ENCODE measurements at regions not wholly inside any gene's neighbourhood (a gene's known extent, or its start where the extent isn't known, plus 50 kb on each side); places are given as distances from the start of the nearest gene placed in this dataset.
A peak's percentile ranks its signal among the peaks of the same experiment; 100 is the strongest.

- ATAC-seq (no peak), DNase-seq (no peak)
- intact Hi-C loops (cut with micrococcal nuclease): no loop called here
These were observed 138.4 kb downstream of the HNMT start for GRCh38 chr2:138102664-138103063.

- ATAC-seq (no peak), DNase-seq (no peak)
- intact Hi-C loops (cut with micrococcal nuclease): no loop called here
These were observed 138.9 kb downstream of the HNMT start for GRCh38 chr2:138103156-138103555.

- intact Hi-C loops (cut with micrococcal nuclease): no loop called here
- no peak for ATAC-seq
- no peak for DNase-seq
These were observed 139.8 kb downstream of the HNMT start for GRCh38 chr2:138104071-138104470.

GRCh38 chr2:138105358-138105757 lies 141.1 kb downstream of the HNMT start:
- ATAC-seq (no peak), DNase-seq (no peak)
- intact Hi-C loops (cut with micrococcal nuclease): no loop called here

- DNase-seq (no peak), ATAC-seq (no peak)
- intact Hi-C loops (cut with micrococcal nuclease): no loop called here
These were observed 142.3 kb downstream of the HNMT start for GRCh38 chr2:138106606-138107005.

- intact Hi-C loops (cut with micrococcal nuclease): no loop called here
- DNase-seq: no peak
- ATAC-seq: no peak
These were observed 143.0 kb downstream of the HNMT start for GRCh38 chr2:138107288-138107687.

GRCh38 chr2:138110453-138111083 lies 146.3 kb downstream of the HNMT start:
- intact Hi-C loops (cut with micrococcal nuclease): no loop called here
- ATAC-seq: no peak
- DNase-seq: no peak

- no peak for ATAC-seq
- no peak for DNase-seq
These were observed 148.3 kb downstream of the HNMT start for GRCh38 chr2:138112536-138112935.

GRCh38 chr2:138113871-138114525 lies 149.7 kb downstream of the HNMT start:
- ATAC-seq: no peak
- intact Hi-C loops (cut with micrococcal nuclease): no loop called here
- no peak for DNase-seq

More at GRCh38 chr2:138112536-138112935, 148.3 kb downstream of the HNMT start:
- intact Hi-C loops (cut with micrococcal nuclease): no loop called here

GRCh38 chr2:138115666-138116065 lies 151.4 kb downstream of the HNMT start:
- DNase-seq (no peak), ATAC-seq (no peak)
- intact Hi-C loops (cut with micrococcal nuclease): no loop called here

GRCh38 chr2:138116456-138116855 lies 152.2 kb downstream of the HNMT start:
- intact Hi-C loops (cut with micrococcal nuclease): no loop called here
- ATAC-seq: no peak
- DNase-seq: no peak

GRCh38 chr2:138121666-138122661 lies 157.7 kb downstream of the HNMT start:
- DNase-seq (no peak), ATAC-seq (no peak)
- intact Hi-C loops (cut with micrococcal nuclease): no loop called here

- DNase-seq: no peak
- ATAC-seq: no peak
- intact Hi-C loops (cut with micrococcal nuclease): no loop called here
These were observed 158.6 kb downstream of the HNMT start for GRCh38 chr2:138122891-138123290.

GRCh38 chr2:138123741-138124140 lies 159.5 kb downstream of the HNMT start:
- ATAC-seq (no peak), DNase-seq (no peak)
- intact Hi-C loops (cut with micrococcal nuclease): no loop called here

- no peak for ATAC-seq
- intact Hi-C loops (cut with micrococcal nuclease): no loop called here
- no peak for DNase-seq
These were observed 160.2 kb downstream of the HNMT start for GRCh38 chr2:138124521-138124920.

- DNase-seq: no peak
- ATAC-seq: no peak
- intact Hi-C loops (cut with micrococcal nuclease): no loop called here
These were observed 161.3 kb downstream of the HNMT start for GRCh38 chr2:138125306-138126288.

GRCh38 chr2:138132108-138132507 lies 167.8 kb downstream of the HNMT start:
- no peak for ATAC-seq
- no peak for DNase-seq
- intact Hi-C loops (cut with micrococcal nuclease): no loop called here

- no peak for ATAC-seq
- intact Hi-C loops (cut with micrococcal nuclease): no loop called here
These were observed 173.7 kb downstream of the HNMT start for GRCh38 chr2:138137949-138138348.

GRCh38 chr2:138147796-138148195 lies 183.5 kb downstream of the HNMT start:
- no peak for DNase-seq
- intact Hi-C loops (cut with micrococcal nuclease): no loop called here
- peak; percentile 35 for ATAC-seq

More at GRCh38 chr2:138137949-138138348, 173.7 kb downstream of the HNMT start:
- DNase-seq: no peak
